HG02759 (cell line): ENCODE measurements at regions not wholly inside any gene's neighbourhood (a gene's known extent, or its start where the extent isn't known, plus 50 kb on each side); places are given as distances from the start of the nearest gene placed in this dataset.

ENCODE experiments used
- ATAC-seq: cut with Tn5 transposase; IDR thresholded peaks from one replicate; pipeline ENCODE4 v1.9.1; 2021; ENCODE audit warnings: mild to moderate bottlenecking, moderate library complexity; ENCODE audit not compliant: unreplicated experiment

DNA sequence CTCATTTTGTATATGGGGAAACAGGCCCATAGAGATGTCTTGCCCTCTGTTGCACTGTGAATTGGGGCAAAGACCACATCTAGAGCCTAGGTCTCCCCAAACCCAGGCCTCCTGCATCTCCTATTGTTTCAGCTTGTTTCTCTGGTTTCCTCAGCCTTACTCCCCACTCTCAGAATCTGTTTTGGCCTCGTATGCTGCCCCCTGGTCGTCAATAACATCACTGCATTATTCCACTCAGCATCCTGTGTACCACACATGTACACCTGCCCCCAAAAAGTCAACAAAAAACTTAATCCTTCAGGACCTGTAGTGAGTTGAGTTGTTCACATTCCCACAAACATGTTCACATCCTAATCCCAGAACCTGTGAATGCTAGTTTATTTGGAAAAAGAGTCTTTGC lies 184.8 kb downstream of the BRINP2 start:
- peak; percentile 52 for ATAC-seq

DNA sequence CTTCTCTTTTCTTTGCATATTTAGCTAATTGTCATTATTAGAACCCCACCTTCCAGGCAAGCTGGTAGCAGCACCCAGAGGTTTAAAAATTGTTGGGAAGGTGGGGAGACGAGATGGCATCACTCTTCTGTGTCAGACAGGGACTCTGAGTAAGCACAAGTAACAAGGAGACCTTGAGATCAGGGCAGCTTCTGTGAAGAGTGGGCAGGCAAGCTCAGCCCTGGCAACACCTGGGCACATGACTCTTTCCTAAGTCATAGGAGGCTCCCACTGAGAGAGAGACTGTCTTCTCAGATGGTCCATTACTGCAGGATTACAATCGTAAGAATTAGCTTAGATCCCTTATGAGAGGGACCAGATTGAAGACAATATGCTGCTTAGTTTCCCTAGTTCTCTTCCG lies 183.5 kb downstream of the BRINP2 start:
- no peak for ATAC-seq

DNA sequence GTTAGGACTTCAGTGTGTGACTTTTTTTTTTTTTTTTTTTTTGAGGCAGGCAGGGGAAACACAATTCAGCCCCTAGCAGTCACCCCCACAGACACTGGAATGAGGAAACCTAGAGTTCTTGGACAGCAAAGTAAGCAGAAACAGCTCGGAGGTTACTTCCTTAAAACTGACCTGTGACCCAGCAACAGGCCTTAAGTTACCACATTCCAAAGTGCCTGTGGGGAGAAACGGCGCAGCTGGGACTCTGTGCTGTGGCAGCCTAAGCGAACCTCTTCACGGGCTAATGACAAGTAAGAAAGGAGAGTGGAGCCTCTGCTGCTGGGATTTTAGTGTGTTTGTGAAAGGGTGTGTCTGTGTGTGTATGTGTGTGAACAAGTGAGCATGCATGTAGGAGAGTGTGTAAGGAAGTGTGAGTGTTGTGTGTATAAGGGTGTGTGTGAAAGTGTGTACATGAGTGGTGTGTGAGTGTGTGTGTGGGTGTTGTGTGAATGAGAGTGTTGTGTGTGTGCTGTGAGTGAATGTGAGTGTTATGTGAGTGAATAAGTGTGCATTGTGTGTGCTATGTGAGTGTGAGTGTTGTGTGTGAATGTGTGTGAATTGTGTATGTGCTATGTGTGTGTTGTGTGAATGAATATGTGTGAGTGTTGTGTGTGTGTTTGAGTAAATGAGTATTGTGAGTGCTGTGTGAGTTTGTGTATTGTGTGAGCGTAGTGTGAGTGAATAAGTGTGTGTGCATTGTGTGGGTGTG lies 180.8 kb downstream of the BRINP2 start:
- no peak for ATAC-seq

DNA sequence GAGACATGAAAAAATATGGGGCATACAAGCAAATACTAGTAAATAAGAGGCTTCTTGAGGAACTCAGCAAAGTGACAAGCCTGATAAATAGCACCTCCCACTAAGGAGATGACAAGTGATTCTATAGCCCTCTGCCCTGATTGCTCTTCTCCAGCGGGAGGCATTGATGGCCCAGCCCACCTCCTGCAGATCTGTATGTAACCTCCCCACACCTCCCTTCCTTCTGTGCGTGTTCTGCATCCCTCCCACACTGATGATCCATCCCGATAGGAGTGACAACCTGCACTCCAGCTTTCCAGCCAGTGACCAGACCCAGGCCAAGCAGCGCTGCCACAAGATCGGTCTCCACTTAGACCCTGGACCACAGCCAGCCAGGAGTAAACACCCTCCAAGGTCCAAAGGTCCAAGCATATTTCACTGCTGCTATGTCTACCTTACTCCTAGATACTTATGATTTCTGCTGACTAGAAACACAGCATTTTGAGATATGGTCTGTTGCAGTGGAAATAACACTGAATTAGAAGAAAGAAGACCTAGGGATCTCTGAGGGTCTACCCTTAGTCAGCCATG lies 176.1 kb downstream of the BRINP2 start:
- no peak for ATAC-seq

DNA sequence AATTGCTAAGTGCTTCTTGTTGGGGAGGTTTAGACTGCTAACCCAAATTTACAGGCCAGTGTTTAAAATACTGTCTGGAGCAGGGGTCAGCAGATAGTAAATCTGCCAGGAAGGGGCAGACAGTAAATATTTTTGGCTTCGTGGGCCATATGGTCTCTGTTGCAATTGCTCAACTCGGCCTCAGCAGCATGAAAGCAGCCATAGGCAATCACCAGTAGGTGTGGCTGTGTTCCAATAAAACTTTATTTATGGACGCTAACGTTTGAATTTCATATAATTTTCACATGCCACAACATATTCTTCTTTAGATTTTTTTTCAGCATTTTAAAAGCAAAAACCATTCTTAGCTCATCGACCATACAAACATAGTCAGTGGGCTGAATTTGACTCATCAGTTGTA lies 172.7 kb downstream of the BRINP2 start:
- no peak for ATAC-seq

DNA sequence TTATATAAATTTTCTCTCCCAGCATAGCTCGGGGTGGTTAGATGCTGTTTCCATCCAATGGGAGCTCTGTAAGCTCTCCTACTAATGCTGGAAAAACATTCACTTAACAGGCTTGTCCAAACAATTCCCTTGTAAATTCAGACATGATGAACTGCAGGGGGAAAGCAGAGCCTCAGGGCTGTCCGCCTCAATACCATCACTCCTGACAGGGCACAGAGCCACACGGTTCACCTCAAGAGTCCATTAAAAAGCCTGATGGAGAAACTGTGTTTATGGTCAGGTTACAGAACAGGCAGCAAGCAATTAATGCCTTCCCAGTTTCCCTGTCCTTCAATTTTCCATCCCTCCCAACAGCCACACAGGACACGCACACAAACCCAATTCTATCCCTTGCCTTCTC lies 171.0 kb downstream of the BRINP2 start:
- no peak for ATAC-seq

DNA sequence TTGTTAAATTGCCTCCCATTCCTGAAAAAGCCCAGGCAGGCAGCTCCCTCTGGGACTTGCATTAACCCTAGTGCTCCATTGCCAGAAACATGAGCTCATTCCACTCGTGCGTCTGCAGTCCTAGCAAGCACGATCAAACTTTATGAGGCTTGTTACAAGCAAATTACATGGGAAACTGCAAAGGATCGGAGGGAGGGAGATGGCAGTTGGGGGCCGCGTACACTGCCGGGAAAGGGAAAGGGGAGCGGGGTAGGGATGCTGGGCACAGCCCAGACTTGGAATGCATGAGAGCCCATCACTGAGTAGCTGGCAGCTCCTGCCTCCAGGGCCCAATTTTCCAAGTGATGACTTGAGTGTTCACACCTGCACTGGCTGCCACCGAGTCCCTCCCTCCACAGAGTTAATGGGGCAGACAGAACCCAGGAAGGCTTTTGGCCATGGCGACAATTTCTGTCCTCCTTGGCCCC lies 169.9 kb downstream of the BRINP2 start:
- no peak for ATAC-seq

DNA sequence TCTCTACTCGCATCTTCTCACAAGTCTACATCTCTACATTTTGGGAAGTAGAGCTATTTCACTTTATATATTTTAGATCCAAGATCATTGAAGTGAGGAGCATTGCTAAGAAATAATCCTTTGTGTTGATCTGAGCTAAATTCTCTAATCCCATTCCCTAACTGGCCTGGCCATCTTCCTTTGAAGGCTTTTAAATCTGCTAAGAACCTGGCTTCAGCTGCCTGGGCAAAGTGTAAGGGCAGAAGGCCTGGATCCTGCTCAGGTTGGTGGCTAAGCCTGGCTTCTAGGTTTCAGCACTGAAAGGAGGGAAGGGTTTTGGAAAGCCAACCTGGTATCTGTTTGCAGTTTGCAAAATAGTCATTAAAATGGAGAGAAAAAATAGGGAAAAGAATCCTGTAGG lies 167.6 kb downstream of the BRINP2 start:
- no peak for ATAC-seq

DNA sequence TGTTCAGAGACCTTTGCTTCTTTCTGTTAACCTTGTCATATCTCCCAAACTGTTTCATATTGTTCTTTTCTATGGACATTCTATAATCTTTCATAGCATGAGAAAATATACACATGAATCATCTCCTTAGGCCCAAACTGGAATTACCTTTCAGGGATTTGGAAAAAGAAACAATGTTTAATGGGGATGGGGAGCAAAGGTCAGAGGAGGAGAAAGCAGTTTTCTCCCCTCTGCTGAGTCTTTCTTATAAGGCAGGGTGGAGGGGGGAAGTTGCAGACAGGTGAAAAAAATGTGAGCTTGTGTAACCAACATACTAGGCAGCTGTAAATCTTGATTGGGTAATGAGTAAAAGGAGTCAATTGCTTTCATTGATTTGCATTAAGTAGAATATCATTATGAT lies 164.1 kb downstream of the BRINP2 start:
- no peak for ATAC-seq

DNA sequence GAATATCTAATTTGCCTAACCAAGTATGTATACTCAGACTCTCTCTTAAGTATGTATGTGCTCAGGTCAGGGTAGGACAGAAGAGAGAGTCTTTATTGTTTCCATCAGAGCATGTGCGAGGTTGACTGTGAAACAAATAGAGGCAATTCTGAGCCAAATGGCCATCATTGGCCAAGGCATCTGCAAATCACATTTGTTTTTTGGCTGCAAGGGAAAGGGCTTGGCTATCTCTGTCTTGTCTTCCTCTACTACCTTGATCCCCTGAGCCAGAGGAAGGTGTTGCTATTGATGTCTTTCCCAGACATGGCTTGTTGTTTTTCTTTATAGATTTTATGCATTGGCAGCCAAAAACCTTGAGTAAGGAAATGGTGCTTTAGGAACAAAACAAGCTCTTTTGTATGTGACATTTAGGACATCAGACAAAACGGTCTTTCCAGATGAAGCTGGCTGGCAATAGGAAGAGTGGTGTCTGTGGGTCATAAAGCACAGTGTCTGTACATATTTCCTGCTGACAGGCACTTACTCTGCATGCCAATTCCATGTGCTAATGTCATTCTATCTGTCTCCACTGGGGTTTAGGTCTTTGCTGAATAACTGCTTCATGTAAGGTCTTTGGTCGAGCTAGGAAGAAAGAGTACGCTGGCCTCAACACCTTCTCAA lies 163.3 kb downstream of the BRINP2 start:
- ATAC-seq: no peak
